Hepatocyte (in vitro differentiated cells): ENCODE measurements at regions not wholly inside any gene's neighbourhood (a gene's known extent, or its start where the extent isn't known, plus 50 kb on each side); places are given as distances from the start of the nearest gene placed in this dataset.

Source experiments
- DNase-seq: peaks from one replicate; pipeline ENCODE4 v3.0.0-alpha.2; 2016; ENCODE audit warnings: low spot score
- H2AFZ ChIP-seq: fragments of 200-600 bp; sonication (generic); 2 replicates; pipeline ENCODE4 v1.6.0; 2016; ENCODE audit warnings: antibody characterized with exemption, mild to moderate bottlenecking
- H3K27ac ChIP-seq: fragments of 200-600 bp; sonication (generic); 2 replicates; pipeline ENCODE4 v1.5.1; 2016; ENCODE audit warnings: mild to moderate bottlenecking
- H3K27me3 ChIP-seq: fragments of 200-600 bp; sonication (generic); 2 replicates; pipeline ENCODE4 v1.6.1; 2016
- H3K36me3 ChIP-seq: fragments of 200-600 bp; sonication (generic); replicated peaks from 2 replicates; pipeline ENCODE4 v1.5.1; 2016; ENCODE audit warnings: low read depth; ENCODE audit not compliant: insufficient read depth
- H3K4me1 ChIP-seq: fragments of 200-600 bp; sonication (generic); 2 replicates; pipeline ENCODE4 v1.5.1; 2016; ENCODE audit warnings: mild to moderate bottlenecking, moderate library complexity; ENCODE audit not compliant: insufficient read depth
- H3K4me2 ChIP-seq: fragments of 200-600 bp; sonication (generic); 2 replicates; pipeline ENCODE4 v1.6.0; 2016
- H3K4me3 ChIP-seq: fragments of 200-600 bp; sonication (generic); 2 replicates; pipeline ENCODE4 v1.5.1; 2016; ENCODE audit warnings: mild to moderate bottlenecking
- H3K79me2 ChIP-seq: fragments of 200-600 bp; sonication (generic); 2 replicates; pipeline ENCODE4 v1.6.0; 2017; ENCODE audit warnings: mild to moderate bottlenecking
- H3K9me2 ChIP-seq: fragments of 200-600 bp; sonication (generic); replicated peaks from 2 replicates; pipeline ENCODE4 v1.6.0; 2017; ENCODE audit warnings: mild to moderate bottlenecking; ENCODE audit not compliant: insufficient read depth
- H3K9me3 ChIP-seq: fragments of 200-600 bp; sonication (generic); 2 replicates; pipeline ENCODE4 v1.5.1; 2016; ENCODE audit warnings: low read depth, mild to moderate bottlenecking
- H4K20me1 ChIP-seq: fragments of 200-600 bp; sonication (generic); 2 replicates; pipeline ENCODE4 v1.6.0; 2016; ENCODE audit warnings: mild to moderate bottlenecking; ENCODE audit not compliant: insufficient read depth, poor library complexity, severe bottlenecking
- CTCF ChIP-seq: fragments of 200-600 bp; sonication (generic); IDR thresholded peaks from 2 replicates; pipeline ENCODE4 v1.5.1; 2016; ENCODE audit warnings: antibody characterized with exemption, mild to moderate bottlenecking; ENCODE audit not compliant: poor library complexity
- EZH2 ChIP-seq: fragments of 200-600 bp; sonication (generic); IDR thresholded peaks from 2 replicates; pipeline ENCODE4 v1.6.1; 2016; ENCODE audit warnings: antibody characterized with exemption, mild to moderate bottlenecking, borderline replicate concordance
- EZH2phosphoT487 ChIP-seq: fragments of 200-600 bp; sonication (generic); IDR thresholded peaks from one replicate; pipeline ENCODE4 v1.6.1; 2018; ENCODE audit warnings: antibody characterized with exemption, mild to moderate bottlenecking, low read depth, moderate library complexity; ENCODE audit not compliant: unreplicated experiment, severe bottlenecking
- WGBS: methylation state at CpG from one replicate; pipeline ENCODE4 v1.1.6; 2016; ENCODE audit warnings: low lambda C conversion rate; ENCODE audit errors: missing lambda C conversion rate; 5-methylcytosine and 5-hydroxymethylcytosine counted together

- H3K36me3 ChIP-seq, result no peaks in the 10 kb centered on the region
- no peak overlapping the region for H2AFZ ChIP-seq
- 82% methylated on average over 1 of the region's 1 CpG for WGBS
- H3K27ac ChIP-seq, result no peak overlapping the region
- no peaks in the 10 kb centered on the region for H3K79me2 ChIP-seq
- DNase-seq, result no peak
- H3K9me3 ChIP-seq, result no peaks in the 10 kb centered on the region
- H3K4me2 ChIP-seq, result no peak overlapping the region
- no peak overlapping the region for H3K4me3 ChIP-seq
- H4K20me1 ChIP-seq, result no peaks in the 10 kb centered on the region
- TF ChIP-seq CTCF (no peak), EZH2 (no peak), EZH2phosphoT487 (no peak)
- H3K27me3 ChIP-seq, result no peaks in the 10 kb centered on the region
- no peaks in the 10 kb centered on the region for H3K4me1 ChIP-seq
- H3K9me2 ChIP-seq, result no peaks in the 10 kb centered on the region
These were observed 66.0 kb upstream of the OLIG3 start for GRCh38 chr6:137560184-137560563.

GRCh38 chr6:137568067-137568466 is 73.9 kb upstream of the OLIG3 start:
- no peak for TF ChIP-seq EZH2
- TF ChIP-seq EZH2phosphoT487, result no peak
- no peak for TF ChIP-seq CTCF
- H3K27ac ChIP-seq, result no peak overlapping the region
- H3K9me3 ChIP-seq, result no peaks in the 10 kb centered on the region
- no peaks in the 10 kb centered on the region for H3K9me2 ChIP-seq
- no peak overlapping the region for H2AFZ ChIP-seq
- H4K20me1 ChIP-seq, result no peaks in the 10 kb centered on the region
- H3K4me1 ChIP-seq, result no peaks in the 10 kb centered on the region
- no peak overlapping the region for H3K4me3 ChIP-seq
- H3K27me3 ChIP-seq, result no peaks in the 10 kb centered on the region
- no peaks in the 10 kb centered on the region for H3K36me3 ChIP-seq
- H3K79me2 ChIP-seq, result no peaks in the 10 kb centered on the region
- no peak for DNase-seq
- H3K4me2 ChIP-seq, result no peak overlapping the region
- WGBS, result 79% methylated on average over 1 of the region's 1 CpG

- Histone ChIP-seq H2AFZ (no peak overlapping the region), H3K4me1 (no peaks in the 10 kb centered on the region), H3K9me3 (no peaks in the 10 kb centered on the region), H3K27me3 (peaks cover 11% of the 10 kb centered on the region), H3K9me2 (no peaks in the 10 kb centered on the region), H4K20me1 (no peaks in the 10 kb centered on the region), H3K36me3 (no peaks in the 10 kb centered on the region), H3K27ac (no peak overlapping the region), H3K79me2 (no peaks in the 10 kb centered on the region), H3K4me2 (peak overlapping the region; percentile 52), H3K4me3 (no peak overlapping the region)
- no peak for DNase-seq
- 45% methylated on average over 8 of the region's 8 CpGs for WGBS
- TF ChIP-seq EZH2 (no peak), CTCF (no peak), EZH2phosphoT487 (no peak)
These were observed 76.2 kb upstream of the OLIG3 start for GRCh38 chr6:137570393-137570792.

GRCh38 chr6:137571854-137572253 is 77.7 kb upstream of the OLIG3 start:
- TF ChIP-seq CTCF (peak; percentile 25), EZH2phosphoT487 (no peak)
- Histone ChIP-seq H3K4me2 (no peak overlapping the region), H3K27ac (no peak overlapping the region), H2AFZ (no peak overlapping the region), H3K36me3 (no peaks in the 10 kb centered on the region), H4K20me1 (no peaks in the 10 kb centered on the region), H3K9me3 (no peaks in the 10 kb centered on the region), H3K9me2 (no peaks in the 10 kb centered on the region), H3K79me2 (no peaks in the 10 kb centered on the region), H3K27me3 (peaks cover 11% of the 10 kb centered on the region), H3K4me3 (no peak overlapping the region), H3K4me1 (no peaks in the 10 kb centered on the region)
- peak; percentile 37 for DNase-seq
